Fibroblast of lung (primary cell): ENCODE measurements at regions not wholly inside any gene's neighbourhood (a gene's known extent, or its start where the extent isn't known, plus 50 kb on each side); places are given as distances from the start of the nearest gene placed in this dataset.

Experiments used
- DNase-seq, 2 donors: peaks; one replicate each; pipeline versions ENCODE4 v3.0.0 to v3.0.0-alpha.2; 2010; ENCODE audit warnings: low read depth in 2 of 2
- H2AFZ ChIP-seq: 2 replicates; pipeline ENCODE4 v1.5.1; 2012; ENCODE audit warnings: low read length, control low read depth, inconsistent platforms
- H3K27ac ChIP-seq: 2 replicates; pipeline ENCODE4 v1.5.1; 2011; ENCODE audit warnings: low read length, control low read depth; ENCODE audit not compliant: insufficient read depth
- H3K27me3 ChIP-seq: 2 replicates; pipeline ENCODE4 v1.5.1; 2011; ENCODE audit warnings: mild to moderate bottlenecking, low read length; ENCODE audit not compliant: control insufficient read depth, insufficient read depth
- H3K36me3 ChIP-seq: 2 replicates; pipeline ENCODE4 v1.5.1; 2011; ENCODE audit warnings: low read length; ENCODE audit not compliant: control insufficient read depth, insufficient read depth
- H3K4me1 ChIP-seq: 2 replicates; pipeline ENCODE4 v1.5.1; 2011; ENCODE audit warnings: low read length; ENCODE audit not compliant: control insufficient read depth, insufficient read depth; ENCODE audit errors: extremely low read depth
- H3K4me2 ChIP-seq: 2 replicates; pipeline ENCODE4 v1.5.1; 2011; ENCODE audit warnings: low read length, control low read depth; ENCODE audit not compliant: insufficient read depth; ENCODE audit errors: extremely low read depth
- H3K4me3 ChIP-seq, 4 experiments: fragments of 200-600 bp in 1 of 4; sonication (generic) in 1 of 4; replicated peaks in 1 of 4; 2 replicates each; pipeline ENCODE4 v1.5.1; 2011 to 2016; ENCODE audit warnings: low read length in 4 of 4, low read depth in 3 of 4, mild to moderate bottlenecking in 3 of 4, control low read depth in 2 of 4, inconsistent platforms in 1 of 4, mixed read lengths in 1 of 4; ENCODE audit not compliant: insufficient read depth in 1 of 4; ENCODE audit errors: control extremely low read depth in 1 of 4
- H3K79me2 ChIP-seq: 2 replicates; pipeline ENCODE4 v1.5.1; 2012; ENCODE audit warnings: mild to moderate bottlenecking, low read length, inconsistent platforms; ENCODE audit not compliant: control insufficient read depth, insufficient read depth
- H3K9ac ChIP-seq: 2 replicates; pipeline ENCODE4 v1.5.1; 2011; ENCODE audit warnings: mild to moderate bottlenecking, low read length, control low read depth; ENCODE audit not compliant: insufficient read depth
- H3K9me3 ChIP-seq: 2 replicates; pipeline ENCODE4 v1.5.1; 2012; ENCODE audit warnings: low read depth, low read length; ENCODE audit not compliant: control insufficient read depth, insufficient read depth
- H4K20me1 ChIP-seq: 2 replicates; pipeline ENCODE4 v1.5.1; 2011; ENCODE audit warnings: low read length; ENCODE audit not compliant: control insufficient read depth, insufficient read depth; ENCODE audit errors: extremely low read depth
- EZH2 ChIP-seq: IDR thresholded peaks from 2 replicates; pipeline ENCODE4 v1.5.1; 2012; ENCODE audit warnings: low read length, control low read depth, mild to moderate bottlenecking; ENCODE audit errors: missing control alignments
- TF ChIP-seq, protein P1 (sequence below), 2 donors: IDR thresholded peaks in 1 of 2; conservative IDR thresholded peaks in 1 of 2; 1 replicate in 1 of 2; 2 replicates in 1 of 2; pipeline ENCODE4 v1.5.1; 2011 to 2012; ENCODE audit warnings: low read length in 2 of 2, control low read depth in 1 of 2, inconsistent platforms in 1 of 2, low read depth in 1 of 2, mild to moderate bottlenecking in 1 of 2

DNA sequence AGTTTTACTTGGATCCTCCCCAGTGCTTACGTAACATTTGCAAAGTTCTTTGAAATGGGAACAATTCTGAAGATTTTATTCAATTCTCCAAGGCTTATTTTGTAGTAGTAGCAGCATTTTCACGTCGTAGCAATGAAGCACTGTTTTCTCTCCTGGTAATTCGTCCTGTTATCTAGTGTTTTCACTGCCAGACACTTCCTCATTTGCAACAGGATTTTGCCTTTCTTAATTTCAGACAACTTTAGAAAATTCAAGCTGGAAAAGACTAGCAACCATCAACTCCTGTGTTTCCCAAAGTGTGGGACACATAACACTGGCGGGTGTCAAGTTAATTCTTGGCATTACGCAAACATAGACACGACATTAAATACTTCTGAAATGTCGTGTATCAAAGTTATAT is 131.6 kb downstream of the CHD9NB start:
- Histone ChIP-seq H3K27ac (no peak overlapping the region), H3K79me2 (no peaks in the 10 kb centered on the region), H3K9me3 (no peaks in the 10 kb centered on the region), H3K27me3 (no peaks in the 10 kb centered on the region), H3K9ac (no peak overlapping the region), H2AFZ (no peak overlapping the region), H3K36me3 (no peaks in the 10 kb centered on the region), H3K4me1 (no peaks in the 10 kb centered on the region), H4K20me1 (no peaks in the 10 kb centered on the region), H3K4me2 (no peak overlapping the region), H3K4me3 (no peak overlapping the region)
- DNase-seq, result no peak
- TF ChIP-seq, protein P1, sequence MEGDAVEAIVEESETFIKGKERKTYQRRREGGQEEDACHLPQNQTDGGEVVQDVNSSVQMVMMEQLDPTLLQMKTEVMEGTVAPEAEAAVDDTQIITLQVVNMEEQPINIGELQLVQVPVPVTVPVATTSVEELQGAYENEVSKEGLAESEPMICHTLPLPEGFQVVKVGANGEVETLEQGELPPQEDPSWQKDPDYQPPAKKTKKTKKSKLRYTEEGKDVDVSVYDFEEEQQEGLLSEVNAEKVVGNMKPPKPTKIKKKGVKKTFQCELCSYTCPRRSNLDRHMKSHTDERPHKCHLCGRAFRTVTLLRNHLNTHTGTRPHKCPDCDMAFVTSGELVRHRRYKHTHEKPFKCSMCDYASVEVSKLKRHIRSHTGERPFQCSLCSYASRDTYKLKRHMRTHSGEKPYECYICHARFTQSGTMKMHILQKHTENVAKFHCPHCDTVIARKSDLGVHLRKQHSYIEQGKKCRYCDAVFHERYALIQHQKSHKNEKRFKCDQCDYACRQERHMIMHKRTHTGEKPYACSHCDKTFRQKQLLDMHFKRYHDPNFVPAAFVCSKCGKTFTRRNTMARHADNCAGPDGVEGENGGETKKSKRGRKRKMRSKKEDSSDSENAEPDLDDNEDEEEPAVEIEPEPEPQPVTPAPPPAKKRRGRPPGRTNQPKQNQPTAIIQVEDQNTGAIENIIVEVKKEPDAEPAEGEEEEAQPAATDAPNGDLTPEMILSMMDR (conservative IDR thresholded peaks at IDR 0.05 in 1 of 2, IDR thresholded peaks at IDR 0.05 in 1 of 2; ENCODE audit: low read depth in 1 of 2, low read length in 2 of 2), result no peak
- TF ChIP-seq EZH2, result no peak

DNA sequence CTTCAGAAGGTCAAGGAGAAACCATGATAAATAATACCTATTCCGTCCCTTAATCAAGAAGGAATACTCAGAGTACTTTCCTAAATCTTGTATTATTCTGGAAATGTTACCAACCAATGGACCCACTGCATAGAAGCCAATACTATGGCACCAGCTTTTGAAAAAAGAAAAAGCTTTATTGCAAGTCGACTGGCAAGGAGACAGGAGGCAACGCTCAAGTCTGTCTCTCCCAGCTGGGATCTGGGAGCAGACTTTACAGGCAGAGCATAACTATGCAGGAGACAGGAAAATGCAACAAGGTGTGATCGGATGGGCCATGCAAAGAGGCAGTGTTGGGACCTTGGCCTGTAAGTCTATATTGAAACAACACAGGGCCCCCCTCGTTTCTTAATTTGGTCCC is 132.4 kb downstream of the CHD9NB start:
- H4K20me1 ChIP-seq, result no peaks in the 10 kb centered on the region
- no peaks in the 10 kb centered on the region for H3K27me3 ChIP-seq
- H3K27ac ChIP-seq, result no peak overlapping the region
- H3K4me3 ChIP-seq, result no peak overlapping the region
- no peaks in the 10 kb centered on the region for H3K36me3 ChIP-seq
- no peak overlapping the region for H2AFZ ChIP-seq
- no peak overlapping the region for H3K9ac ChIP-seq
- H3K4me1 ChIP-seq, result no peaks in the 10 kb centered on the region
- no peak for TF ChIP-seq EZH2
- TF ChIP-seq, protein P1 (conservative IDR thresholded peaks at IDR 0.05 in 1 of 2, IDR thresholded peaks at IDR 0.05 in 1 of 2; ENCODE audit: low read depth in 1 of 2, low read length in 2 of 2), result no peak
- no peak for DNase-seq
- H3K4me2 ChIP-seq, result no peak overlapping the region
- no peaks in the 10 kb centered on the region for H3K9me3 ChIP-seq
- no peaks in the 10 kb centered on the region for H3K79me2 ChIP-seq

DNA sequence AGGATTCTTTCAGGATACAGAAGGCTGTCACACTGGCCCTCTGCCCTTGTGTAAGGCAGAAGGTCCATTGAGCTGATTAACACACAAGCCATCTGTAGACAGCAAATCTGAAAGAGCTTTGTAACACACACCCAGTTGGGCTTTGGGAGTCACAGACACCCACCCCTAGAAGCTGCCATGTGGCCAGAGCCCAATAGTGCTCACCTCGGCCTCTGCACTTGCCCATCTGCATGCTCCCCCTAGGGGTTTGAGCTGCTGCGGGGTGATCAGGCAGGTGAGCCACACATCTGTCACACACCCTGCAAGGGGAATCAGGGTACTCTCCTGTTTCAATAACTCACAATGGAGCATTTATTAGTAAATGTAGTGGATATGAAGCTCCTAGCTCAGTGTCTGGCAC is 138.3 kb downstream of the CHD9NB start:
- no peaks in the 10 kb centered on the region for H3K79me2 ChIP-seq
- H3K9ac ChIP-seq, result no peak overlapping the region
- H4K20me1 ChIP-seq, result no peaks in the 10 kb centered on the region
- H3K4me1 ChIP-seq, result no peaks in the 10 kb centered on the region
- H3K4me3 ChIP-seq, result no peak overlapping the region
- no peak overlapping the region for H3K27ac ChIP-seq
- no peaks in the 10 kb centered on the region for H3K36me3 ChIP-seq
- no peak for TF ChIP-seq EZH2
- TF ChIP-seq, protein P1 (conservative IDR thresholded peaks at IDR 0.05 in 1 of 2, IDR thresholded peaks at IDR 0.05 in 1 of 2; ENCODE audit: low read depth in 1 of 2, low read length in 2 of 2), result no peak
- H3K9me3 ChIP-seq, result no peaks in the 10 kb centered on the region
- no peak for DNase-seq
- no peak overlapping the region for H3K4me2 ChIP-seq
- H3K27me3 ChIP-seq, result no peaks in the 10 kb centered on the region
- H2AFZ ChIP-seq, result no peak overlapping the region
